D341Med (cell line): ENCODE measurements at regions not wholly inside any gene's neighbourhood (a gene's known extent, or its start where the extent isn't known, plus 50 kb on each side); places are given as distances from the start of the nearest gene placed in this dataset.

Source experiments
- DNase-seq: peaks from one replicate; pipeline ENCODE4 v3.0.0; 2012; ENCODE audit warnings: low spot score

DNA sequence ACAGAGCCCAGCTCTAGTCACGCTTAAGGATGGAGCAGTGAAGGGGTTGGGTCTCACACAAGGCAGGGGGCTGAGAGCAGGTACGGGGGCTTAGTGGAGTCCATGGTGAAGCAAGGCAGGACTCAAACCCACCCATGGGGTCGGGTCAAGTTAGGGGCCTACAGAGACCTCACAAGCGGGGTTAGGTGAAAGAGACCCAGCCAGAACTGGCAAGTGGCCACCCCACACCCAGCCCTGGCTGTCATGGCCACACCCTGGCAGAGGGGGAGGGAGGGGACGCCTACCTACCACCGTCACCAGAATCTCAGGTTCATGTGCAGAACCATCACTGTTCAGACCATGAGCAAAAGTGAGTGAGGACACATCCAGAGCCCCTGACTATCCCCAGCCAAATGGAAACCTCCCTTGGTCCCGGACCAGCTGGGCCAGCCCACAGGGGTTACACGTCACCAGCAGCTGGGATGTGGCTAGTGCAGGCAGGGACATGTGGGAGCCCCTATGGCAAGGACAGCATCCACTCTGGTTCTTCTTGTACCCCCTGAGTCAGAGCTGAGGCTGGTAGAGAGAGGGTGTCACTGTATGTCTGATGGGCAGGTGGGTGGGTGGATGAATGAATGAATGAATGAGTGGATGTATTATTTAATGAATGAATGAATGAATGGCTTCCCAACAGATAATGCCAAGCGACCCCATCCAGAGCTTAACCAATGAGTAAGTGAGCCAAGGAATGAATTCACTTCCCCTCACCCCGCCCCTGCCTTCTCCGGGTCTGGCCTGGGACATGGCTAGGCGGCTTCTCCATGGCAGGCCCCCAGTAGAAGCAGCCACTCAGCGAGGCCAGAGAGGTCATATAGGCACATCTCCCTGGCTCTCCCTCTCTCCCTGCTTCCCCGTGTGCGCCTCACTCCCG lies 681.6 kb downstream of the TBC1D22A start:
- DNase-seq: no peak

GRCh38 chr22:47442821-47443220 lies 680.4 kb downstream of the TBC1D22A start:
- no peak for DNase-seq

- DNase-seq: no peak
Measured at GRCh38 chr22:47439643-47440265, 677.3 kb downstream of the TBC1D22A start.

DNA sequence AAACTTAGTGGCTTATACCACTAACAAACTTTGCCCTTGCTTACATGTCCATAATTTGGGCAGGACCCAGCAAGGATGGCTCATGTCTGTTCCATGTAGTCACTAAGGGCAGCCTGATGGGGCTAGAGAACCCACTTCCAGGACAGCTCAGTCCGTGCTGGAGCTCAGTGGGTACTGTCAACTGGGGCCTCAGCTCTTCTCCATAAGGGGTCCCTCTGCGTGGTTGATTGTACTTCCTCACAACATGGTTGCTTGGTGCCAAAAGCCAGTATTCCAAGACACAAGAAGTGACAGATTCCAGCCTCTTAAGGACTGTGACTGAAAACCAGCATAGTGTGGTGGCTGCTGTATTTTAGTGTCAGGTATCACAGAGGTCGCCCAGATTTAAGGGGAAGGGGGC lies 675.2 kb downstream of the TBC1D22A start:
- DNase-seq: no peak

GRCh38 chr22:47437110-47437509 lies 674.7 kb downstream of the TBC1D22A start:
- DNase-seq: no peak

- no peak for DNase-seq
Measured at GRCh38 chr22:47435826-47436225, 673.4 kb downstream of the TBC1D22A start.

- DNase-seq: no peak
Measured at GRCh38 chr22:47435204-47435487, 672.7 kb downstream of the TBC1D22A start.

- DNase-seq: no peak
Measured at GRCh38 chr22:47434336-47435203, 672.1 kb downstream of the TBC1D22A start.

GRCh38 chr22:47433627-47434026 lies 671.2 kb downstream of the TBC1D22A start:
- no peak for DNase-seq

- no peak for DNase-seq
Measured at GRCh38 chr22:47432683-47433082, 670.2 kb downstream of the TBC1D22A start.

- peak; percentile 4 for DNase-seq
Measured at GRCh38 chr22:47423861-47424820, 661.7 kb downstream of the TBC1D22A start.

DNA sequence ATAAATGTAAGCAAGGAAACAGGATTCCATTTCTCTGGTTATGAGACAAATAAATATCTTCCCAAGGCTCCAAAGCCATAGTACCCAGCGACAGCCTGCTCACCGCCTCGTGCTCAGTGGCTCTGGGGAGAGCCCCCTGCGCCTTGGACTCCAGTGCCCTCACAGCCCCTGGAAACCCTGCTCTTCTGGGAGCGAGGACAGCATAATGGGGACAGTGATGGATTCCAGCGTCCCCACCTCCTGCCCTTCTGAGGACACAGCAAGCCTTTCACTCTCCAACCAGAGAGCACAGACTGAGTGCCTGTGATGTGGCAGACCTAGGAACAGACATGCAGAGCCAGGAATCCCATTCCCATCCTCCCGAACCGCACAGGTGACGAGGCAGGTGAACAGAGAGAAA lies 660.8 kb downstream of the TBC1D22A start:
- no peak for DNase-seq

DNA sequence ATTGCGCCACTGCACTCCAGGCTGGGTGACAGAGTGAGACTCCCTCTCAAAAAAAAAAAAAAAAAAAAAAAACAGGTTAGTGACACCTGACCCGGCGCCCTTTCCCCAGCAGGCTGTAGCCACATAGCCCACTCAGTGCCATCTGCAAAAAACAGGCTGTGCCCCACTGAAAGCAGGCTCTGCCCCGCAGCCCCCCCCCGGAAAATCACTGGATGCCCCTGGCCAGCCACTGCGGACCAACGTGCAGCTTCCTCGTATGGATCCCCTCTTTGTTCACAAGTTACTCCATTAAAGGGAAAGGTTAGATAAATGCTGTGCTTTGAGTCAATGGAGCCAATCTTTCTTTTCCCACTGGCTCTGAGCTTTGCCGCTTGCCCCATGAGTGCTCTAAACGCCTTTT lies 660.3 kb downstream of the TBC1D22A start:
- DNase-seq: no peak

GRCh38 chr22:47421846-47422245 lies 659.4 kb downstream of the TBC1D22A start:
- DNase-seq: peak; percentile 2

GRCh38 chr22:47420211-47420610 lies 657.8 kb downstream of the TBC1D22A start:
- no peak for DNase-seq

GRCh38 chr22:47419239-47419638 lies 656.8 kb downstream of the TBC1D22A start:
- DNase-seq: peak; percentile 1

DNA sequence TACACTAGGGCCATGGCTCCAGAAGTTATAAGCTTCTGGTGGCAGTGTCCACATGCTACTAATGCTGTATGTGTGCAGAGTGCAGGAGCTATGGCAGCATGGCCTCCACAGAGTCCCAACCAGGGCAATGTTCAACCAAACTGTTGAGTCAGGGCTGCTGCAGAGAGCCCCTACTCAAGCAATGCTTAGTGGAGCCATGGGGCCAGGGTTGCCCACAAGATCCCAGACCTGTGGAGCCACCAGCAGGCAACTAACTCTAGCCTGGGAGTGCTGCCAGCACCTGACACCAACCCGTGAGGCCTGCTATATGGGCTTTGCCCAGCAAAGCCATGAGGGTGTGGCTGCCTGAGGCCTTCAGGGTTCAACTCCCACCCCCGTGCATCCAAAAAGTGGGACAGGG lies 655.2 kb downstream of the TBC1D22A start:
- DNase-seq: no peak

GRCh38 chr22:47411006-47411405 lies 648.6 kb downstream of the TBC1D22A start:
- no peak for DNase-seq

- no peak for DNase-seq
Measured at GRCh38 chr22:47409539-47410275, 647.3 kb downstream of the TBC1D22A start.

GRCh38 chr22:47408409-47408808 lies 646.0 kb downstream of the TBC1D22A start:
- no peak for DNase-seq
